ENCODE measurements at regions not wholly inside any gene's neighbourhood (a gene's known extent, or its start where the extent isn't known, plus 50 kb on each side); places are given as distances from the start of the nearest gene placed in this dataset.

- H3K9me2 ChIP-seq (ENCODE audit: insufficient read depth, low read length) = no peaks in the 10 kb centered on the region
- intact Hi-C loops (cut with micrococcal nuclease; ENCODE audit: unreplicated experiment) = no loop called here
- BruUV-seq (replicated peaks) = no TSS peak
- no peaks in the 10 kb centered on the region for H3K79me2 ChIP-seq (ENCODE audit: insufficient read depth, low read depth, low read length)
- H3K27ac ChIP-seq (ENCODE audit: low read depth, low read length, poor library complexity, severe bottlenecking) = no peak overlapping the region
- no peak for TF ChIP-seq EZH2phosphoT487 (IDR thresholded peaks at IDR 0.05; ENCODE audit: borderline replicate concordance, low read depth, low read length)
- TF ChIP-seq, protein P1, sequence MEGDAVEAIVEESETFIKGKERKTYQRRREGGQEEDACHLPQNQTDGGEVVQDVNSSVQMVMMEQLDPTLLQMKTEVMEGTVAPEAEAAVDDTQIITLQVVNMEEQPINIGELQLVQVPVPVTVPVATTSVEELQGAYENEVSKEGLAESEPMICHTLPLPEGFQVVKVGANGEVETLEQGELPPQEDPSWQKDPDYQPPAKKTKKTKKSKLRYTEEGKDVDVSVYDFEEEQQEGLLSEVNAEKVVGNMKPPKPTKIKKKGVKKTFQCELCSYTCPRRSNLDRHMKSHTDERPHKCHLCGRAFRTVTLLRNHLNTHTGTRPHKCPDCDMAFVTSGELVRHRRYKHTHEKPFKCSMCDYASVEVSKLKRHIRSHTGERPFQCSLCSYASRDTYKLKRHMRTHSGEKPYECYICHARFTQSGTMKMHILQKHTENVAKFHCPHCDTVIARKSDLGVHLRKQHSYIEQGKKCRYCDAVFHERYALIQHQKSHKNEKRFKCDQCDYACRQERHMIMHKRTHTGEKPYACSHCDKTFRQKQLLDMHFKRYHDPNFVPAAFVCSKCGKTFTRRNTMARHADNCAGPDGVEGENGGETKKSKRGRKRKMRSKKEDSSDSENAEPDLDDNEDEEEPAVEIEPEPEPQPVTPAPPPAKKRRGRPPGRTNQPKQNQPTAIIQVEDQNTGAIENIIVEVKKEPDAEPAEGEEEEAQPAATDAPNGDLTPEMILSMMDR (conservative IDR thresholded peaks at IDR 0.05; ENCODE audit: low read length) = no peak
- no peaks in the 10 kb centered on the region for H3K4me1 ChIP-seq (ENCODE audit: insufficient read depth, low read length, poor library complexity, severe bottlenecking)
- no peak overlapping the region for H2AFZ ChIP-seq (ENCODE audit: low read length)
- H3K4me2 ChIP-seq (ENCODE audit: low read length) = no peak overlapping the region
- H3K4me3 ChIP-seq (ENCODE audit: low read depth, low read length, poor library complexity, severe bottlenecking) = no peak overlapping the region
- ChIA-PET CTCF (ENCODE audit: unreplicated experiment) (no interaction called here), POLR2A (interaction anchor here (0.6 to 1.1 kb wide), 5 partner anchors 17 to 774 kb away, joined by 3 to 5 read pairs (median 3); no protein-coding TSS in a partner anchor)
- DNase-seq (ENCODE audit: low spot score) = no peak
- H3K36me3 ChIP-seq (ENCODE audit: insufficient read depth, low read length) = no peaks in the 10 kb centered on the region
- H4K20me1 ChIP-seq (ENCODE audit: insufficient read depth, low read length) = no peaks in the 10 kb centered on the region
- no peaks in the 10 kb centered on the region for H3K9me3 ChIP-seq (ENCODE audit: low read length)
Observed at GRCh38 chr4:123017078-123017477, 94.7 kb upstream of the NUDT6 start.

GRCh38 chr4:123017636-123018395, 95.4 kb upstream of the NUDT6 start:
- CTCF ChIA-PET (ENCODE audit: unreplicated experiment) = no interaction called here
- intact Hi-C loops (cut with micrococcal nuclease; ENCODE audit: unreplicated experiment) = no loop called here

More at GRCh38 chr4:123017636-123018395, 95.4 kb upstream of the NUDT6 start:
- no peaks in the 10 kb centered on the region for H3K4me1 ChIP-seq (ENCODE audit: insufficient read depth, low read length, poor library complexity, severe bottlenecking)
- H3K4me2 ChIP-seq (ENCODE audit: low read length) = no peak overlapping the region
- no TSS peak for BruUV-seq (replicated peaks)
- H3K79me2 ChIP-seq (ENCODE audit: insufficient read depth, low read depth, low read length) = no peaks in the 10 kb centered on the region
- no peaks in the 10 kb centered on the region for H3K36me3 ChIP-seq (ENCODE audit: insufficient read depth, low read length)
- H3K9me3 ChIP-seq (ENCODE audit: low read length) = no peaks in the 10 kb centered on the region
- no peak for DNase-seq (ENCODE audit: low spot score)
- TF ChIP-seq EZH2phosphoT487 (IDR thresholded peaks at IDR 0.05; ENCODE audit: borderline replicate concordance, low read depth, low read length) = no peak
- TF ChIP-seq, protein P1 (conservative IDR thresholded peaks at IDR 0.05; ENCODE audit: low read length) = no peak
- POLR2A ChIA-PET = interaction anchor here (0.7 to 1.1 kb wide), 5 partner anchors 16 to 241 kb away, joined by 3 read pairs; no protein-coding TSS in a partner anchor
- no peak overlapping the region for H3K4me3 ChIP-seq (ENCODE audit: low read depth, low read length, poor library complexity, severe bottlenecking)
- no peaks in the 10 kb centered on the region for H3K9me2 ChIP-seq (ENCODE audit: insufficient read depth, low read length)
- no peaks in the 10 kb centered on the region for H4K20me1 ChIP-seq (ENCODE audit: insufficient read depth, low read length)
- H2AFZ ChIP-seq (ENCODE audit: low read length) = no peak overlapping the region
- no peak overlapping the region for H3K27ac ChIP-seq (ENCODE audit: low read depth, low read length, poor library complexity, severe bottlenecking)

Data from OCI-LY7 (cell line).